DND-41 (cell line): ENCODE measurements at regions not wholly inside any gene's neighbourhood (a gene's known extent, or its start where the extent isn't known, plus 50 kb on each side); places are given as distances from the start of the nearest gene placed in this dataset.

Source experiments
- CTCF ChIP-seq: IDR thresholded peaks from 2 replicates; pipeline ENCODE4 v1.5.1; 2012; ENCODE audit warnings: borderline replicate concordance, low read length, moderate library complexity, mild to moderate bottlenecking; ENCODE audit not compliant: poor library complexity, severe bottlenecking; ENCODE audit errors: extremely low read depth
- EZH2 ChIP-seq: IDR thresholded peaks from 3 replicates; pipeline ENCODE4 v1.6.1; 2012; ENCODE audit warnings: borderline replicate concordance, low read depth, mild to moderate bottlenecking, moderate library complexity, low read length, inconsistent platforms; ENCODE audit not compliant: severe bottlenecking

DNA sequence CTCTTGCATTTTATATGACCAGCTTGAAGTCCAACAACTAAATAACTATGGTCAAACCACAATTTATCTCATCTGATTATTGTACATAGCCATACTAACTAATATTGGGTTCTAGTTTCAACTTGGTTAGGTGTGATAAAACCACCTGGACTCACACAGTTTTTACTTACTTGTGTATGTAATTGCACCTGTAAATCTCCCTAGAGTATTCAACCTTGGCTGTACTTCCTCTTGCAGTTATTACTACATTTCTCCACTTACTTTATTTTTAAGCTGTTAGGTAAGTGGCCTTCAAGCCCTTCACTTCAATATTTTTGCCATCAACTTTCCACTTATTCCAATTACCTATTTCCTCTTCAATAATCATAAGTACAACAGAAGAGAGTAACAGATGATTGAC is 115.8 kb upstream of the ANKRD50 start:
- TF ChIP-seq EZH2 (no peak), CTCF (no peak)
